NCI-H2227 treated with DMSO at 0.1 percent for 48 hours (cell line): ENCODE measurements at regions not wholly inside any gene's neighbourhood (a gene's known extent, or its start where the extent isn't known, plus 50 kb on each side); places are given as distances from the start of the nearest gene placed in this dataset.
"Not testable (repeated sequence)": the region's sequence is repeated elsewhere in the genome, so short reads cannot be mapped to it uniquely, and the experiment has no call there.

ENCODE experiments used
- DNase-seq: peaks from one replicate; lab custom pipeline; 2025; lab: John Stamatoyannopoulos, UW

GRCh38 chr3:86554383-86554782 lies 436.6 kb downstream of the VGLL3 start:
- DNase-seq, result peak; percentile 93

GRCh38 chr3:86547692-86548091 lies 443.3 kb downstream of the VGLL3 start:
- no peak for DNase-seq

GRCh38 chr3:86537171-86537570 lies 453.8 kb downstream of the VGLL3 start:
- DNase-seq, result no peak

- DNase-seq, result no peak
These were observed 471.1 kb downstream of the VGLL3 start for GRCh38 chr3:86519819-86520218.

GRCh38 chr3:86481636-86482035 lies 509.3 kb downstream of the VGLL3 start:
- no peak for DNase-seq

GRCh38 chr3:86481031-86481430 lies 509.9 kb downstream of the VGLL3 start:
- no peak for DNase-seq

- no peak for DNase-seq
These were observed 526.8 kb downstream of the VGLL3 start for GRCh38 chr3:86464180-86464579.

GRCh38 chr3:86451749-86452148 lies 539.2 kb downstream of the VGLL3 start:
- no peak for DNase-seq

- DNase-seq, result no peak
These were observed 552.4 kb downstream of the VGLL3 start for GRCh38 chr3:86438544-86438943.

GRCh38 chr3:86427343-86427742 lies 563.6 kb downstream of the VGLL3 start:
- no peak for DNase-seq

- DNase-seq, result no peak
These were observed 569.8 kb downstream of the VGLL3 start for GRCh38 chr3:86420990-86421739.

- DNase-seq, result no peak
These were observed 572.1 kb downstream of the VGLL3 start for GRCh38 chr3:86418861-86419260.

- no peak for DNase-seq
These were observed 574.6 kb downstream of the VGLL3 start for GRCh38 chr3:86416334-86416733.

GRCh38 chr3:86413645-86414044 lies 577.3 kb downstream of the VGLL3 start:
- DNase-seq, result no peak

- no peak for DNase-seq
These were observed 580.4 kb downstream of the VGLL3 start for GRCh38 chr3:86410587-86410986.

GRCh38 chr3:86389759-86390158 lies 601.2 kb downstream of the VGLL3 start:
- DNase-seq, result not testable (repeated sequence)

GRCh38 chr3:86388820-86389219 lies 602.1 kb downstream of the VGLL3 start:
- DNase-seq, result no peak

- no peak for DNase-seq
These were observed 608.4 kb downstream of the VGLL3 start for GRCh38 chr3:86382556-86382955.

GRCh38 chr3:86381247-86381646 lies 609.7 kb downstream of the VGLL3 start:
- DNase-seq, result no peak

GRCh38 chr3:86379280-86379679 lies 611.7 kb downstream of the VGLL3 start:
- no peak for DNase-seq

GRCh38 chr3:86378829-86379228 lies 612.1 kb downstream of the VGLL3 start:
- no peak for DNase-seq

GRCh38 chr3:86335566-86335965 lies 655.4 kb downstream of the VGLL3 start:
- DNase-seq, result not testable (repeated sequence)

- DNase-seq, result no peak
These were observed 657.3 kb downstream of the VGLL3 start for GRCh38 chr3:86333636-86334035.

GRCh38 chr3:86303935-86304334 lies 687.0 kb downstream of the VGLL3 start:
- DNase-seq, result no peak
